Spinal cord (tissue), 9 donors: ENCODE measurements at regions not wholly inside any gene's neighbourhood (a gene's known extent, or its start where the extent isn't known, plus 50 kb on each side); places are given as distances from the start of the nearest gene placed in this dataset.

Source experiments
- DNase-seq, 6 donors: peaks; one replicate each; pipeline versions ENCODE4 v3.0.0 to v3.0.0-alpha.2; 2013 to 2015; ENCODE audit warnings: low spot score in 6 of 6, low read depth in 4 of 6
- H3K27ac ChIP-seq: one replicate; pipeline ENCODE4 v1.5.1; 2013; ENCODE audit warnings: low read depth, low read length, control low read depth
- H3K27me3 ChIP-seq: one replicate; pipeline ENCODE4 v1.6.1; 2013; ENCODE audit warnings: low read length; ENCODE audit not compliant: control insufficient read depth, insufficient read depth
- H3K36me3 ChIP-seq: one replicate; pipeline ENCODE4 v1.6.1; 2013; ENCODE audit warnings: low read length; ENCODE audit not compliant: control insufficient read depth, insufficient read depth
- H3K4me1 ChIP-seq: one replicate; pipeline ENCODE4 v1.6.1; 2013; ENCODE audit warnings: low read length; ENCODE audit not compliant: control insufficient read depth, insufficient read depth
- H3K4me3 ChIP-seq: one replicate; pipeline ENCODE4 v1.5.1; 2013; ENCODE audit warnings: low read depth, low read length, control low read depth
- H3K9me3 ChIP-seq: one replicate; pipeline ENCODE4 v1.6.1; 2013; ENCODE audit warnings: low read length; ENCODE audit not compliant: control insufficient read depth, insufficient read depth
- WGBS: methylation state at CpG from one replicate; pipeline ENCODE4 v1.1.5; 2013; ENCODE audit warnings: missing lambda C conversion rate; ENCODE audit not compliant: insufficient coverage; 5-methylcytosine and 5-hydroxymethylcytosine counted together
- donor health status: healthy.

DNA sequence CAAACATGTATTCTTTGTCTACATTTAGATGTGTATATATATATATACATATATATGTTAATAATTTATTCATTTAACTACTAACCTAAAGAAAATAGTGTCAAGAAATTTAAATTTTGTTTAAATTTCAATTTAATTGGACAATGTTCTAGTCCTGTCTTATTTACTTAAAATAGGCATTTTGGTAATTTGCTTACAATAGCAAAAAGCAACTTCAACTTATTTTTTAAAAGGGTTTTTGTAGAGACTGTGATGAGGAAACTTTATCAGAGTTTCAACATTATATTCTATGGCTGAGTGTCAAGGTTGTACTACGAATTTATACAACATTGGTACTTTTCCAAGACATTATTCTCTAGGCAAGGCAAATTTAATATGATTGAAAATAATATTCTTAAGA, 212.0 kb upstream of the ARSJ start:
- WGBS: no CpG with 5 or more reads among the region's 1 CpG
- DNase-seq: no peak
- Histone ChIP-seq H3K36me3 (no peaks in the 10 kb centered on the region), H3K4me1 (no peaks in the 10 kb centered on the region), H3K27ac (no peak overlapping the region), H3K27me3 (no peaks in the 10 kb centered on the region), H3K9me3 (peaks cover 2% of the 10 kb centered on the region), H3K4me3 (no peak overlapping the region)

DNA sequence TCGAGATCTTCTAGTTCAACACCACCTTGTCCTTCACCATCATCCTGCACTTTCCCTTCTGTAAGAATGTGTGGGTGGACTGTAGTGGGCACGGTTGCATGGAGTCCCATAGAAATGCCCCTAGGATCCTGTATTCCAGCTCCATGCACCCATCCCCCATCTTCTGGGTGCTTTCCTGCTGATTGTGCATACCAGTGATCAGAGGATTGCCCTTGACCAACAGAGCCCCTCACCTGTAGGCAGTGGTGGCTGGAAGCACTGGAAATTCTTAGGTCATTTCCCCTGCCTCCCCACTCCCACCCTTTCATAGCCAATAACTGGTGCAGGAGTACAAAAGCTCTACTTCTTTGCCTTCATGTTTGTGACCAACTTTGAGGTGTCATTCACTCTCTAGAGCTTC, 213.4 kb upstream of the ARSJ start:
- no peak overlapping the region for H3K4me3 ChIP-seq
- no peak overlapping the region for H3K27ac ChIP-seq
- DNase-seq: no peak
- no CpG with 5 or more reads among the region's 2 CpGs for WGBS
- H3K27me3 ChIP-seq: no peaks in the 10 kb centered on the region
- no peaks in the 10 kb centered on the region for H3K4me1 ChIP-seq
- no peaks in the 10 kb centered on the region for H3K36me3 ChIP-seq
- H3K9me3 ChIP-seq: peaks cover 2% of the 10 kb centered on the region

DNA sequence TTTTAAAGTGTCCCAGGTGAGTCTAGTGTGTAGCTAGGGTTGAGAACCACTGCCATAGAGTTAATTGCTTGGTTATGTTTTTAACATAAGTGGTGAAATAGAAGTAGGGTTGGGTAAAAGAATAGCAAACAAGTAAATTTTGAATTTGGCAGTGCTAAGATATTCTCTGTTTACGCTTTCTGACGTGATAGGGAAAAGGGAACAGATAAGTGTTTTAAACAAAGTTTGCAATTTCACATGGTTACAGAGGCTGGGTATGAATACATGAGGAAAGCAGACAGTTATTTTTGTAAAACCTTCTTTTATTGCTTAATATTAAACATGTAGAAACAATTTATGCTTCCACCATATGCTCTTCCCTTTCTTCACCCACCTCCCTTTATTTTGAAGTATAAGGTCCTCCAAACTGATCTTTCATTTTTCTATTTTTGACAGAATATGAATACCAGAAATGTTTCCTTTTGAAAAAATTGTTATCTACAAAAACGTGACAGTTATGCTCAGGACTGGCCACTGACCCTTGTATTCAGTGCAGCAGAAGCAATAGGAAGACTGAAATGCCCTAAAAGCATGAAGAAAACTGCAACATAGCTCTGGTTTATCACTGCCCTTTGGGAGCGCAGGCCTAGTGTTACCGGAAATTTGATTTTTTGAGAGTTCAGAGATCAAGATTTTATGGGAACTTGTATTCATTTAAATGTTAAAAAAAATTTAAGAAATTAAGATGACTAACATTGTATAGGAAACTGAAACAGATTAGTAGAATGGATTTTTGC, 214.4 kb upstream of the ARSJ start:
- 80% methylated on average over 2 of the region's 5 CpGs for WGBS
- H3K27me3 ChIP-seq: no peaks in the 10 kb centered on the region
- DNase-seq: no peak
- H3K27ac ChIP-seq: no peak overlapping the region
- H3K4me1 ChIP-seq: no peaks in the 10 kb centered on the region
- H3K9me3 ChIP-seq: peaks cover 2% of the 10 kb centered on the region
- H3K4me3 ChIP-seq: no peak overlapping the region
- H3K36me3 ChIP-seq: no peaks in the 10 kb centered on the region

DNA sequence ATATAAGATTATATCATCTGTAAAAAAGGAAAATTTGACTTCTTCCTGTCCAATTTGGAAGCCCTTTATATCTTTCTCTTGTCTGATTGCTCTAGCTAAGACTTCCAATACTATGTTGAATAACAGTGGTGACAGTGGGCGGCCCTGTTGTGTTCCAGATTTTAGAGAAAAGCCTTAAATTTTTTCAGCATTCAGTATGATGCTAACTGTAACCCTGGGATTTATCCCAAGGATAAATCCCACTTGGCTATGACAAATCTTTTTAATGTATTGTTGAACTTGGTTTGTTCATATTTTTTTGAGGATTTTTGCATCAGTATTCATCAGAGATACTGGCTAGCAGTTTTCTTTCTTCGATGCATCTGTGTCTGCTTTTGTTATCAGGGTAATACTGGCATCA, 217.2 kb upstream of the ARSJ start:
- Histone ChIP-seq H3K4me1 (no peaks in the 10 kb centered on the region), H3K36me3 (no peaks in the 10 kb centered on the region), H3K4me3 (no peak overlapping the region), H3K9me3 (peaks cover 2% of the 10 kb centered on the region), H3K27me3 (no peaks in the 10 kb centered on the region), H3K27ac (no peak overlapping the region)
- no CpG with 5 or more reads among the region's 2 CpGs for WGBS
- DNase-seq: no peak

DNA sequence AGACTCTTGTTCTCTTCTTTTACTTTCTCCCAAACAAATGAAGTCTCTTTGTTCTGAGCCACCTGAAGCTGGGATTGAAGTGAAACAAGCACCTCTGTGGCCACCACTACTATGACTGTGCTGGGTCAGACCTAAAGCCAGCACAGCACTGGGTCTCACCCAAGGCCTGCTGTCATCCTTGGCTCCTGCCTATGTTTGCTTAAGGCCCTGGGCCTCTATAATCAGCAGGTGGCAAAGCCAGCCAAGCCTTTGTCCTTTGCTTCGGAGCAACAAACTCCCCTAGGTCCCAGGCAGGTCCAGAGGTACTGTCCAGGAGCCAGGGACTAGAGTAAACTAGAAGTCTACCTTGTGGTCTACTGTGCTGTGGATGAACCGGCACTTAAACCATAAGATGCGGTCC, 220.6 kb upstream of the ARSJ start:
- Histone ChIP-seq H3K36me3 (no peaks in the 10 kb centered on the region), H3K4me1 (no peaks in the 10 kb centered on the region), H3K27ac (no peak overlapping the region), H3K27me3 (no peaks in the 10 kb centered on the region), H3K9me3 (peaks cover 2% of the 10 kb centered on the region), H3K4me3 (no peak overlapping the region)
- DNase-seq: no peak
- 100% methylated on average over 2 of the region's 3 CpGs for WGBS

DNA sequence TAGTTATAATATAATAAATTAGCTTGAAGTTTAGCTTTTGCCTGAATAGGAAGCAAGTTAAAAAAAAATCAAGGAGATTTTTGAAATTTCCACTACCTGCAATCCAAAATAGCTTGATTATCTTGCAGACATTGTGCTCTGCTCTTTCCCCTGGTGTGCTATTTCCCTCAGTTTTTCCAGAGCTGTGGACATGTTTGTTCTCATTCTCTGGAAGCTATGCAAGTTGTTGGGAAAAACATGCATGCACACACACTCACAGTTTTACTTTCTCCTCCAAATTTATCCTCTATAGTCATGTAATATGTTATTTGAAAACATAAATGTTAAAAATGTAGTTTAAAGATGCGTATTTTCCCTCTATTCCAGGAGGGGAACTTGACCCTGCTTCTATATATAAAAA, 225.8 kb upstream of the ARSJ start:
- Histone ChIP-seq H3K27me3 (no peaks in the 10 kb centered on the region), H3K4me3 (no peak overlapping the region), H3K27ac (no peak overlapping the region), H3K4me1 (no peaks in the 10 kb centered on the region), H3K36me3 (no peaks in the 10 kb centered on the region), H3K9me3 (no peaks in the 10 kb centered on the region)
- no peak for DNase-seq
- WGBS: no CpG with 5 or more reads among the region's 1 CpG

DNA sequence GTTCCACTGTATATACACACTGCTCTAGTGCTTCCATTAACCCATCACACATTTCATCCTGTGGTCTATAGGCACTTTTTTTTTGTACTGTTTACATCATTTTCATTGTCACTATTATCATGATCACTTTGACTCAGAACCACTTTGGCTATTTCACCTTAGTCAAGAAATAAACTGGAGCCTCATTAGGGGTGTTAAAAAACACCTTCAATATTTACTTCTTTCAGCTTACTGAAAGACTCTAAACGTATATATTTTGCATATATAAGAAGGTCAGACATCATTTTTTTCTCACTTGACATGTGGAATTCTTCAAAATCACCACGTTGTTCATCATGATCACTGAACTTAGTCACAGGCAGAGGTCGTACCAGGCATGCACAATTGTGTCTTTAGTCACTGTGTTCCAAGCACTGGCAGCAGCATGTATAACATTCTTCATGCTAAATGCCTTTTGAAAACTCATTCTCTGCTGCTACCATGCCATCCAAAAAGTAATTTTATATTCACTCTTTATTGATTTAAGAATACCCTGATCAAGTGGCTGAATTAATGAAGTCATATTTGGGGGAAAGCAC, 229.2 kb upstream of the ARSJ start:
- DNase-seq: peak in 2 of 6 donors; percentile 17 to 22
- 7% methylated on average over 2 of the region's 3 CpGs for WGBS
- H3K9me3 ChIP-seq: no peaks in the 10 kb centered on the region
- H3K27ac ChIP-seq: no peak overlapping the region
- no peaks in the 10 kb centered on the region for H3K36me3 ChIP-seq
- H3K4me1 ChIP-seq: no peaks in the 10 kb centered on the region
- no peak overlapping the region for H3K4me3 ChIP-seq
- H3K27me3 ChIP-seq: no peaks in the 10 kb centered on the region

DNA sequence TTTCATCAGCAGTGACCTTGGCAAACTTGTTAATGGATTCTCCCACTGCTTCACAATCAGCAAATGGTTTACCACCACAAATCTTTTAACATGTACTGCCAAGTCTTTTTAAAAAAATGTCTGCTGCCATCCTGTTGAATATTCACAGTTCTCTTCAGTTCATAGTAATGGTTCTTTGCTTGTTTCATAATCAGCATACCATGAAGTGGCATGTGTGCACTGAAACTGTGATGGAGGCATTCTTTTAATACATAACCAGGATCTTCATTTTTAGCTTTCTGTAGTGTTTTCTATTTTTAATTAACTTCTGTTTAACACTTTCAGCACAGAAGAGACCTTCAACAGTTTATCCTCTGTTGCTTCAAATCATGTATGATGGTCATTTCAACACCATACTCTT, 230.1 kb upstream of the ARSJ start:
- H3K27me3 ChIP-seq: no peaks in the 10 kb centered on the region
- no peak overlapping the region for H3K27ac ChIP-seq
- H3K9me3 ChIP-seq: no peaks in the 10 kb centered on the region
- no peak overlapping the region for H3K4me3 ChIP-seq
- no peaks in the 10 kb centered on the region for H3K36me3 ChIP-seq
- no peaks in the 10 kb centered on the region for H3K4me1 ChIP-seq
- DNase-seq: peak in 1 of 6 donors; percentile 50

DNA sequence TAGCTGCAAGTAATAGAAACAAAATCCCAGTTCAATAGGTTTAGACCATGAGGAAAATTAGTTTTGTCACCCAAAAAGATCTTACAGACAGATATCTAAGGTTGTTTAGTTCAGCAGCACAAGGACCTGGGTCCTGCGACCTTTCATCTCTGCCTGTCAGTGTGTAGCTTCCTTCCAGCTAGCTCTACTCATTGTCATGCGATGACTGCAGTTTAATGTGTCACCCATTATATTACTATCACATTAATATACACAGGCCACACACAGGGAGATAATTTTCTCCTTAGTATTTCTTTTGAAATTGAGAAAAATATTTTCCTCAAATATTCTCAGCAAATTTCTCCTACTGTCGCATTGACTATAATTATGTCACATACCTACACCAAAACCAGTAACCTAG, 232.1 kb upstream of the ARSJ start:
- H3K4me3 ChIP-seq: no peak overlapping the region
- WGBS: 67% methylated on average over 1 of the region's 3 CpGs
- no peaks in the 10 kb centered on the region for H3K36me3 ChIP-seq
- H3K27ac ChIP-seq: no peak overlapping the region
- no peak for DNase-seq
- no peaks in the 10 kb centered on the region for H3K27me3 ChIP-seq
- no peaks in the 10 kb centered on the region for H3K4me1 ChIP-seq
- H3K9me3 ChIP-seq: no peaks in the 10 kb centered on the region

DNA sequence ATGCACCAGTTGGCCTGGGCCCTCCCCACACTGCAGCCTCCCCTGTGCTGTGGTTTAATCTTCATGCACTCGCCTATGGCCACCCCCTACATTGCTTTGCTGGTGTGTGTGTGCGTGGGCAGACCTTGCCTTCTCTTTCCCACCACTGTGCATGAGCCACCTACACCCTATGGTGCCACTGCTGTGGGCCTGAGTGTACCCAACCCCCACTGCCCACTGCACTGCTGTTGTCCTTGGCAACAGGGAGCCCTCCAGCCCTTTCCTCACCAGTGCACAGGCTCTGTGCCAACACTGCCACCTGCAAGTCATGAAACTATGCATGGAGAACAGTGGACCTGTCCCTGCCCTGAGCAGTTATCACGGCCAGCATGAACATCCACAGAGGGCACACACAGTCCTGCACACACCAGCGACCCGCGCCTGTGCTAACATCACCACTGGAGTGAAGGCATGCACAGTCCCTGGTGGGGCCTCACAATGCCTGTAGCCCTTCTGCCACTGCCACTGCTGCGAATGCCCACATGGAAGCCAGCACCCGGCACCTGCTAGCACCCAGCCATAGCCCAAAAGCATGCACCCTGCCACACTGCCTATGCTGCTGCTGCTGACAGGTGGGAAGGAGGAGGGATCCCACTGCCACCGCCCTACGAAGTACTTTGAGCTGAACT, 237.8 kb upstream of the ARSJ start:
- H3K4me1 ChIP-seq: no peaks in the 10 kb centered on the region
- H3K9me3 ChIP-seq: no peaks in the 10 kb centered on the region
- 87% methylated on average over 6 of the region's 10 CpGs for WGBS
- no peak overlapping the region for H3K27ac ChIP-seq
- no peak overlapping the region for H3K4me3 ChIP-seq
- H3K27me3 ChIP-seq: no peaks in the 10 kb centered on the region
- DNase-seq: no peak
- H3K36me3 ChIP-seq: no peaks in the 10 kb centered on the region
